SU-DHL-6 (cell line): ENCODE measurements at regions not wholly inside any gene's neighbourhood (a gene's known extent, or its start where the extent isn't known, plus 50 kb on each side); places are given as distances from the start of the nearest gene placed in this dataset.

Source experiments
- H2AFZ ChIP-seq: fragments of 200-600 bp; sonication (generic); 2 replicates; pipeline ENCODE4 v1.6.1; 2014; ENCODE audit warnings: low read depth, mild to moderate bottlenecking, moderate library complexity, mixed read lengths, antibody characterized with exemption, low read length; ENCODE audit not compliant: severe bottlenecking
- H3F3A ChIP-seq: fragments of 200-600 bp; shearing (Covaris generic); 2 replicates; pipeline ENCODE4 v1.6.0; 2016; ENCODE audit warnings: antibody characterized with exemption, mild to moderate bottlenecking; ENCODE audit not compliant: insufficient read depth
- H3K27ac ChIP-seq: fragments of 200-600 bp; sonication (generic); 2 replicates; pipeline ENCODE4 v1.5.1; 2016; ENCODE audit warnings: low read depth, mild to moderate bottlenecking, low read length, moderate library complexity, mixed read lengths
- H3K27me3 ChIP-seq: fragments of 200-600 bp; sonication (generic), shearing (Covaris generic); 2 replicates; pipeline ENCODE4 v1.6.0; 2014; ENCODE audit warnings: mild to moderate bottlenecking, low read length
- H3K36me3 ChIP-seq: fragments of 200-600 bp; sonication (generic); 2 replicates; pipeline ENCODE4 v1.6.1; 2014; ENCODE audit warnings: mild to moderate bottlenecking, low read length, mixed read lengths
- H3K4me2 ChIP-seq: fragments of 300-600, 200-600 bp; shearing (Covaris generic), sonication (generic); 2 replicates; pipeline ENCODE4 v1.6.0; 2014; ENCODE audit warnings: low read length, low read depth, mild to moderate bottlenecking; ENCODE audit not compliant: poor library complexity, severe bottlenecking
- H3K4me3 ChIP-seq: fragments of 200-600 bp; sonication (generic); 2 replicates; pipeline ENCODE4 v1.5.1; 2014; ENCODE audit warnings: antibody characterized with exemption, low read length, mild to moderate bottlenecking, mixed read lengths; ENCODE audit not compliant: insufficient read depth, poor library complexity, severe bottlenecking
- H3K79me2 ChIP-seq: fragments of 200-600 bp; sonication (generic); 2 replicates; pipeline ENCODE4 v1.6.1; 2014; ENCODE audit warnings: mild to moderate bottlenecking, low read length, moderate library complexity; ENCODE audit not compliant: insufficient read depth
- H3K9ac ChIP-seq: fragments of 200-600 bp; sonication (generic); 2 replicates; pipeline ENCODE4 v1.7.0; 2014; ENCODE audit warnings: mild to moderate bottlenecking, low read length
- H3K9me2 ChIP-seq: fragments of 200-600 bp; sonication (generic); replicated peaks from 2 replicates; pipeline ENCODE4 v1.6.1; 2014; ENCODE audit warnings: low read length; ENCODE audit not compliant: insufficient read depth
- H3K9me3 ChIP-seq: fragments of 200-600 bp; sonication (generic); 2 replicates; pipeline ENCODE4 v1.6.1; 2014; ENCODE audit warnings: low read length, mixed read lengths; ENCODE audit not compliant: insufficient read depth
- H4K20me1 ChIP-seq: fragments of 200-600 bp; sonication (generic); 2 replicates; pipeline ENCODE4 v1.6.1; 2014; ENCODE audit warnings: low read depth, mild to moderate bottlenecking, antibody characterized with exemption, low read length, moderate library complexity, mixed read lengths
- EZH2phosphoT487 ChIP-seq: fragments of 200-600 bp; sonication (generic), shearing (Covaris generic); conservative IDR thresholded peaks from 2 replicates; pipeline ENCODE4 v1.6.1; 2018; ENCODE audit warnings: mild to moderate bottlenecking, antibody characterized with exemption, low read length, moderate library complexity, mixed read lengths
- TF ChIP-seq, protein P1 (sequence below): fragments of 200-600 bp; sonication (generic); IDR thresholded peaks from one replicate; pipeline ENCODE4 v1.5.1; 2017; ENCODE audit warnings: antibody characterized with exemption, mild to moderate bottlenecking, low read length, moderate library complexity; ENCODE audit not compliant: insufficient read depth, poor library complexity, severe bottlenecking

DNA sequence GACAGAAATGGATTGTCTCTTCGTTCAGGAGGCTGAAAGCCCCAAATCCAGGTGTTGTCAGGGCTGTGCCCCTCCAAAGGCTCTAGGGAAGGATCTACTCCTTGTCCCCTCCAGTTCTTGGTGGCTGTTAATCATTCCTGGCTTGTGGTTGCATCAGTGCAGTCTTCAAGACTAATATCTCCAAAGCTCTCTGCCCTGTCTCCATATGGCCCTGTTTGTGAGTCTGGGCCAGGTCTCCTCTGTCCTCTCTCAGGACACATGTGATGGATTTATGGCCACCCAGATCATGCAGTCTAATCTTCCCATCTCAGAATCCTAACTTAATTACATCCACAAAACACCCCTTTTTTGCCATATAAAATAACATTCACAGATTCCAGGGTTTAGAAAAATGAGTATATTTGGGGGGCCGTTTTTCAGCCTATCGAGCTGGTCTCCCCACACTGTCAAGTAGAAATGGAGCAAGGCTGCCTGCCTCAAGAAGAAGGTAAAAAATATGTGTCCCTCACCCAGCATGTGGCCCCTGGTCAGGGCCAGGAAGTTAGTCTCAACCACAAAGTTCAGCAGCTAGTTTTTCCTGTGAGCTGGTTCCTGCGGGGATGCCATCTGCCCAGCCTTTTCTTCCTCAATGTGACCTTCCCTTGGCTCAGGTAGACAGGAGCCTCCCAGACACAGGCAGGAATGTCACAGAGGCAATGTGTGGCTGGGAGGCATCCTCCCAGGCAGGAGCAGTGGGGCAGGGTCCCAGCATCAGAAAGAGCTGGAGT is 509.4 kb downstream of the IRX1 start:
- no peaks in the 10 kb centered on the region for H3K36me3 ChIP-seq
- H3F3A ChIP-seq, result no peaks in the 10 kb centered on the region
- H2AFZ ChIP-seq, result no peak overlapping the region
- H3K9ac ChIP-seq, result no peak overlapping the region
- H3K4me2 ChIP-seq, result no peak overlapping the region
- no peaks in the 10 kb centered on the region for H3K9me2 ChIP-seq
- no peaks in the 10 kb centered on the region for H3K9me3 ChIP-seq
- no peaks in the 10 kb centered on the region for H3K79me2 ChIP-seq
- no peaks in the 10 kb centered on the region for H3K27me3 ChIP-seq
- TF ChIP-seq, protein P1, sequence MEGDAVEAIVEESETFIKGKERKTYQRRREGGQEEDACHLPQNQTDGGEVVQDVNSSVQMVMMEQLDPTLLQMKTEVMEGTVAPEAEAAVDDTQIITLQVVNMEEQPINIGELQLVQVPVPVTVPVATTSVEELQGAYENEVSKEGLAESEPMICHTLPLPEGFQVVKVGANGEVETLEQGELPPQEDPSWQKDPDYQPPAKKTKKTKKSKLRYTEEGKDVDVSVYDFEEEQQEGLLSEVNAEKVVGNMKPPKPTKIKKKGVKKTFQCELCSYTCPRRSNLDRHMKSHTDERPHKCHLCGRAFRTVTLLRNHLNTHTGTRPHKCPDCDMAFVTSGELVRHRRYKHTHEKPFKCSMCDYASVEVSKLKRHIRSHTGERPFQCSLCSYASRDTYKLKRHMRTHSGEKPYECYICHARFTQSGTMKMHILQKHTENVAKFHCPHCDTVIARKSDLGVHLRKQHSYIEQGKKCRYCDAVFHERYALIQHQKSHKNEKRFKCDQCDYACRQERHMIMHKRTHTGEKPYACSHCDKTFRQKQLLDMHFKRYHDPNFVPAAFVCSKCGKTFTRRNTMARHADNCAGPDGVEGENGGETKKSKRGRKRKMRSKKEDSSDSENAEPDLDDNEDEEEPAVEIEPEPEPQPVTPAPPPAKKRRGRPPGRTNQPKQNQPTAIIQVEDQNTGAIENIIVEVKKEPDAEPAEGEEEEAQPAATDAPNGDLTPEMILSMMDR, result no peak
- no peak for TF ChIP-seq EZH2phosphoT487
- H3K4me3 ChIP-seq, result no peak overlapping the region
- H3K27ac ChIP-seq, result no peak overlapping the region
- H4K20me1 ChIP-seq, result no peaks in the 10 kb centered on the region

DNA sequence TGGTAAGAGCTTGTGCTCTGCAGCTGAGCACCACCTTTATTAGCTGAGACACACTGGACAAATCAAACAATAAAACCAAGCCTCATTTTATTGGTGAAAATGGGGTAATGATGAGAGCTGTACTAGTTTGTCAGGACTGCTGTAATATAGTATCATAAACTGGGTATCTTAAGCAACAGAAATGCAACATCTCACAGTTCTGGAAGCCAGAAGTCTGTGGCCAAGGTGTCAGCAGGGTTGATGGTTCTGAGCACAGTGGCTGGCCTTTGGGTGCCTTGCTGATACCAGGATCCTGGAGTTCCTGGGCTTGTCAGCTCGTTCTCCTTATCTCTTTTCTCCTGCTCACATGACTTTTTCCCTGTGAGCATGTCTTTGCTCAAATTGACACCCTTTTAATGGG is 513.1 kb downstream of the IRX1 start:
- Histone ChIP-seq H3K9me2 (no peaks in the 10 kb centered on the region), H3K36me3 (no peaks in the 10 kb centered on the region), H3K27me3 (no peaks in the 10 kb centered on the region), H3K9me3 (no peaks in the 10 kb centered on the region), H3K27ac (no peak overlapping the region), H2AFZ (no peak overlapping the region), H3K9ac (no peak overlapping the region), H3K4me2 (no peak overlapping the region), H3K4me3 (no peak overlapping the region), H3F3A (no peaks in the 10 kb centered on the region), H3K79me2 (no peaks in the 10 kb centered on the region), H4K20me1 (no peaks in the 10 kb centered on the region)
- TF ChIP-seq EZH2phosphoT487, result no peak
- TF ChIP-seq, protein P1, result no peak

DNA sequence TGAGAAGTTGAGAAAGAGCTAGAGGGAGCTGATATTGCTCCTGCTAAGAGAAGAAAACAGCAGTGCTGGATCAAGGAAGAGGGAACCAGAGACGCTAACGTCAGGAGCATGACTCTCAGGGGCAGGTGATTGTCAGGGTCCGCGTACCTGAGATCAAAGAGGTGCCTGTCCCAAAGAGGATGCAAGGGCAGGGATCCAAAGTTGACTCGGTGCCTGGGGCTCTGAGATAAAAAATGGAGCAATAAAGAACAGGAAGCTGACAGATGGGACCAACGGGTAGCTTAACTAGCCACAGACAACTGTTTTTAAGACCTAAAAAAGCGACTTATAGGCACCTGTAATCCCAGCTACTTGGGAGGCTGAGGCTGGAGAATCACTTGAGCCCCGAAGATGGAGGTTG is 517.8 kb downstream of the IRX1 start:
- Histone ChIP-seq H3K4me3 (no peak overlapping the region), H3F3A (no peaks in the 10 kb centered on the region), H2AFZ (no peak overlapping the region), H3K9me2 (no peaks in the 10 kb centered on the region), H3K27ac (no peak overlapping the region), H3K4me2 (no peak overlapping the region), H3K36me3 (no peaks in the 10 kb centered on the region), H3K9ac (no peak overlapping the region), H4K20me1 (no peaks in the 10 kb centered on the region), H3K27me3 (no peaks in the 10 kb centered on the region), H3K9me3 (no peaks in the 10 kb centered on the region), H3K79me2 (no peaks in the 10 kb centered on the region)
- TF ChIP-seq, protein P1, result no peak
- no peak for TF ChIP-seq EZH2phosphoT487
